HG02852 (cell line): ENCODE measurements at regions not wholly inside any gene's neighbourhood (a gene's known extent, or its start where the extent isn't known, plus 50 kb on each side); places are given as distances from the start of the nearest gene placed in this dataset.
"Not testable (repeated sequence)": the region's sequence is repeated elsewhere in the genome, so short reads cannot be mapped to it uniquely, and the experiment has no call there.

Source experiments
- ATAC-seq: cut with Tn5 transposase; IDR thresholded peaks from one replicate; pipeline ENCODE4 v1.9.1; 2021; ENCODE audit warnings: mild to moderate bottlenecking, moderate library complexity; ENCODE audit not compliant: unreplicated experiment

GRCh38 chr6:109255946-109256640 is 126.2 kb downstream of the CD164 start:
- ATAC-seq, result no peak

- ATAC-seq, result no peak
These were observed 127.2 kb downstream of the CD164 start for GRCh38 chr6:109255087-109255486.

GRCh38 chr6:109253366-109253765 is 128.9 kb downstream of the CD164 start:
- no peak for ATAC-seq

- no peak for ATAC-seq
These were observed 129.8 kb downstream of the CD164 start for GRCh38 chr6:109252261-109253041.

- ATAC-seq, result no peak
These were observed 130.4 kb downstream of the CD164 start for GRCh38 chr6:109251839-109252238.

GRCh38 chr6:109250544-109251156 is 131.6 kb downstream of the CD164 start:
- not testable (repeated sequence) for ATAC-seq

GRCh38 chr6:109243863-109244825 is 138.1 kb downstream of the CD164 start:
- ATAC-seq, result no peak

GRCh38 chr6:109242925-109243324 is 139.3 kb downstream of the CD164 start:
- no peak for ATAC-seq

- no peak for ATAC-seq
These were observed 140.2 kb downstream of the CD164 start for GRCh38 chr6:109242029-109242428.

- ATAC-seq, result no peak
These were observed 141.1 kb downstream of the CD164 start for GRCh38 chr6:109241199-109241598.

GRCh38 chr6:109240370-109241084 is 141.7 kb downstream of the CD164 start:
- no peak for ATAC-seq

- no peak for ATAC-seq
These were observed 142.5 kb downstream of the CD164 start for GRCh38 chr6:109239651-109240321.

- ATAC-seq, result no peak
These were observed 143.1 kb downstream of the CD164 start for GRCh38 chr6:109239160-109239559.

GRCh38 chr6:109238396-109238795 is 143.1 kb downstream of the CEP57L1 start:
- ATAC-seq, result no peak

GRCh38 chr6:109237986-109238329 is 142.7 kb downstream of the CEP57L1 start:
- ATAC-seq, result no peak

GRCh38 chr6:109237077-109237985 is 142.0 kb downstream of the CEP57L1 start:
- no peak for ATAC-seq

GRCh38 chr6:109236115-109237076 is 141.1 kb downstream of the CEP57L1 start:
- peak; percentile 67 for ATAC-seq
